ENCODE measurements at regions not wholly inside any gene's neighbourhood (a gene's known extent, or its start where the extent isn't known, plus 50 kb on each side); places are given as distances from the start of the nearest gene placed in this dataset.

- H3K27ac ChIP-seq = no peak overlapping the region
- H3K36me3 ChIP-seq = no peaks in the 10 kb centered on the region
- H3K4me3 ChIP-seq = no peak overlapping the region
- WGBS, 2 donors = 5% methylated on average over 1 of the region's 1 CpG
- peaks cover 0 to 4% (median 0%) of the 10 kb centered on the region in 3 donors for H3K4me1 ChIP-seq
- ATAC-seq (peak in 3 of 4 donors; percentile 18 to 52 (median 38)), DNase-seq (no peak), FAIRE-seq (no peak)
- TF ChIP-seq CTCF (IDR thresholded peaks at IDR 0.05) = no peak
- intact Hi-C loops (cut with DNase I) = no loop called here
- no peaks in the 10 kb centered on the region for H3K9me3 ChIP-seq
- H3K27me3 ChIP-seq = no peaks in the 10 kb centered on the region
Measured at GRCh38 chr4:130043732-130044160, 947.8 kb downstream of the C4orf33 start.

GRCh38 chr4:130044788-130045531 is 949.0 kb downstream of the C4orf33 start:
- WGBS, 2 donors = 74 to 81% methylated on average over 3 of the region's 3 CpGs
- DNase-seq = no peak
- Histone ChIP-seq H3K9me3 (no peaks in the 10 kb centered on the region), H3K36me3 (no peaks in the 10 kb centered on the region), H3K27me3 (no peaks in the 10 kb centered on the region), H3K27ac (no peak overlapping the region), H3K4me1 (peaks cover 0 to 4% (median 0%) of the 10 kb centered on the region in 3 donors), H3K4me3 (no peak overlapping the region)
- no peak for TF ChIP-seq CTCF (IDR thresholded peaks at IDR 0.05)
- intact Hi-C loops (cut with DNase I) = no loop called here
- ATAC-seq = no peak
- FAIRE-seq = no peak

- Histone ChIP-seq H3K27me3 (no peaks in the 10 kb centered on the region), H3K36me3 (no peaks in the 10 kb centered on the region), H3K9me3 (no peaks in the 10 kb centered on the region), H3K4me1 (no peaks in the 10 kb centered on the region), H3K27ac (no peak overlapping the region), H3K4me3 (no peak overlapping the region)
- FAIRE-seq (no peak), DNase-seq (no peak), ATAC-seq (no peak)
- WGBS, 2 donors = 72% methylated on average over 2 of the region's 2 CpGs
- no peak for TF ChIP-seq CTCF (IDR thresholded peaks at IDR 0.05)
- intact Hi-C loops (cut with DNase I) = no loop called here
Measured at GRCh38 chr4:130053723-130054122, 957.8 kb downstream of the C4orf33 start.

GRCh38 chr4:130054908-130055307 is 959.0 kb downstream of the C4orf33 start:
- intact Hi-C loops (cut with DNase I) = no loop called here
- FAIRE-seq = no peak

More at GRCh38 chr4:130054908-130055307, 959.0 kb downstream of the C4orf33 start:
- ATAC-seq (no peak), DNase-seq (no peak)
- no peak overlapping the region for H3K27ac ChIP-seq
- no peak overlapping the region for H3K4me3 ChIP-seq
- H3K36me3 ChIP-seq = no peaks in the 10 kb centered on the region
- WGBS, 2 donors = 68 to 72% methylated on average over 1 of the region's 1 CpG
- H3K4me1 ChIP-seq = no peaks in the 10 kb centered on the region
- no peaks in the 10 kb centered on the region for H3K9me3 ChIP-seq
- no peak for TF ChIP-seq CTCF (IDR thresholded peaks at IDR 0.05)
- no peaks in the 10 kb centered on the region for H3K27me3 ChIP-seq

Data from pancreas (tissue), 10 donors.